Occipital lobe (tissue), 1 donor: ENCODE measurements at regions not wholly inside any gene's neighbourhood (a gene's known extent, or its start where the extent isn't known, plus 50 kb on each side); places are given as distances from the start of the nearest gene placed in this dataset.
"Not testable (repeated sequence)": the region's sequence is repeated elsewhere in the genome, so short reads cannot be mapped to it uniquely, and the experiment has no call there.

Experiments used
- DNase-seq: peaks from one replicate; lab custom pipeline; 2025; lab: John Stamatoyannopoulos, UW

- DNase-seq = no peak
Measured at GRCh38 chr3:197407526-197407925, 109.1 kb upstream of the DLG1 start.

GRCh38 chr3:197407053-197407452, 108.6 kb upstream of the DLG1 start:
- DNase-seq = no peak

- DNase-seq = no peak
Measured at GRCh38 chr3:197406266-197406665, 107.9 kb upstream of the DLG1 start.

- DNase-seq = no peak
Measured at GRCh38 chr3:197404754-197405153, 106.3 kb upstream of the DLG1 start.

GRCh38 chr3:197404030-197404429, 105.6 kb upstream of the DLG1 start:
- no peak for DNase-seq

GRCh38 chr3:197402401-197402800, 104.0 kb upstream of the DLG1 start:
- not testable (repeated sequence) for DNase-seq

GRCh38 chr3:197399486-197399885, 101.1 kb upstream of the DLG1 start:
- DNase-seq = no peak

- no peak for DNase-seq
Measured at GRCh38 chr3:197398286-197398878, 100.0 kb upstream of the DLG1 start.

- DNase-seq = no peak
Measured at GRCh38 chr3:197397838-197398237, 99.4 kb upstream of the DLG1 start.

GRCh38 chr3:197394464-197395321, 96.3 kb upstream of the DLG1 start:
- DNase-seq = no peak

- DNase-seq = not testable (repeated sequence)
Measured at GRCh38 chr3:197394126-197394463, 95.7 kb upstream of the DLG1 start.

GRCh38 chr3:197393711-197394110, 95.3 kb upstream of the DLG1 start:
- no peak for DNase-seq

- no peak for DNase-seq
Measured at GRCh38 chr3:197392961-197393360, 94.5 kb upstream of the DLG1 start.

- no peak for DNase-seq
Measured at GRCh38 chr3:197381371-197381770, 83.0 kb upstream of the DLG1 start.

GRCh38 chr3:197380786-197381185, 82.4 kb upstream of the DLG1 start:
- no peak for DNase-seq

GRCh38 chr3:197378985-197379718, 80.7 kb upstream of the DLG1 start:
- no peak for DNase-seq

- DNase-seq = no peak
Measured at GRCh38 chr3:197376735-197377555, 78.5 kb upstream of the DLG1 start.

- no peak for DNase-seq
Measured at GRCh38 chr3:197376020-197376419, 77.6 kb upstream of the DLG1 start.

- no peak for DNase-seq
Measured at GRCh38 chr3:197375001-197375441, 76.6 kb upstream of the DLG1 start.

- DNase-seq = no peak
Measured at GRCh38 chr3:197373096-197373495, 74.7 kb upstream of the DLG1 start.

GRCh38 chr3:197372047-197372661, 73.7 kb upstream of the DLG1 start:
- no peak for DNase-seq
